ENCODE measurements at regions not wholly inside any gene's neighbourhood (a gene's known extent, or its start where the extent isn't known, plus 50 kb on each side); places are given as distances from the start of the nearest gene placed in this dataset.
"Not testable (repeated sequence)": the region's sequence is repeated elsewhere in the genome, so short reads cannot be mapped to it uniquely, and the experiment has no call there.

- Mint-ChIP-seq H3K4me1 (ENCODE audit: low read depth) (no peaks in the 10 kb centered on the region), H3K4me3 (no peak overlapping the region), H3K36me3 (ENCODE audit: insufficient read depth in 2 of 2) (peaks cover 0 to 2% of the 10 kb centered on the region in 2 donors), H3K27ac (no peak overlapping the region), H3K9me3 (peaks cover 3 to 6% of the 10 kb centered on the region in 2 donors), H3K27me3 (ENCODE audit: low read depth) (no peaks in the 10 kb centered on the region)
- no peak for DNase-seq
- ATAC-seq (replicated peaks in 1 of 2) = no peak
These were observed 294.0 kb upstream of the MIR17HG start for GRCh38 chr13:91053318-91054065.

- H3K36me3 Mint-ChIP-seq (ENCODE audit: insufficient read depth in 2 of 2) = peaks cover 0 to 2% of the 10 kb centered on the region in 2 donors
- DNase-seq (no peak), ATAC-seq (replicated peaks in 1 of 2) (no peak)
- no peaks in the 10 kb centered on the region for H3K27me3 Mint-ChIP-seq (ENCODE audit: low read depth)
- no peak overlapping the region for H3K4me3 Mint-ChIP-seq
- peaks cover 3 to 6% of the 10 kb centered on the region in 2 donors for H3K9me3 Mint-ChIP-seq
- no peak overlapping the region for H3K27ac Mint-ChIP-seq
- no peaks in the 10 kb centered on the region for H3K4me1 Mint-ChIP-seq (ENCODE audit: low read depth)
These were observed 292.6 kb upstream of the MIR17HG start for GRCh38 chr13:91054902-91055301.

- H3K36me3 Mint-ChIP-seq (ENCODE audit: insufficient read depth in 2 of 2) = peaks cover 0 to 2% of the 10 kb centered on the region in 2 donors
- no peaks in the 10 kb centered on the region for H3K4me1 Mint-ChIP-seq (ENCODE audit: low read depth)
- H3K27me3 Mint-ChIP-seq (ENCODE audit: low read depth) = no peaks in the 10 kb centered on the region
- H3K4me3 Mint-ChIP-seq = no peak overlapping the region
- H3K27ac Mint-ChIP-seq = no peak overlapping the region
- ATAC-seq (replicated peaks in 1 of 2) (no peak), DNase-seq (no peak)
- peaks cover 0 to 4% of the 10 kb centered on the region in 2 donors for H3K9me3 Mint-ChIP-seq
These were observed 290.7 kb upstream of the MIR17HG start for GRCh38 chr13:91056746-91057145.

- H3K27ac Mint-ChIP-seq; ATAC-seq (replicated peaks in 1 of 2); H3K27me3 Mint-ChIP-seq (ENCODE audit: low read depth); H3K4me3 Mint-ChIP-seq; H3K9me3 Mint-ChIP-seq; DNase-seq; H3K4me1 Mint-ChIP-seq (ENCODE audit: low read depth); H3K36me3 Mint-ChIP-seq (ENCODE audit: insufficient read depth in 2 of 2): not testable (repeated sequence)
These were observed 290.0 kb upstream of the MIR17HG start for GRCh38 chr13:91057507-91057906.

- Mint-ChIP-seq H3K4me3 (no peak overlapping the region), H3K4me1 (ENCODE audit: low read depth) (no peaks in the 10 kb centered on the region), H3K27ac (no peak overlapping the region), H3K36me3 (ENCODE audit: insufficient read depth in 2 of 2) (peaks cover 2% of the 10 kb centered on the region in 2 donors), H3K27me3 (ENCODE audit: low read depth) (no peaks in the 10 kb centered on the region), H3K9me3 (peaks cover 0 to 4% of the 10 kb centered on the region in 2 donors)
- ATAC-seq (replicated peaks in 1 of 2) (no peak), DNase-seq (no peak)
These were observed 289.4 kb upstream of the MIR17HG start for GRCh38 chr13:91058066-91058465.

GRCh38 chr13:91058919-91059318 is 288.6 kb upstream of the MIR17HG start:
- Mint-ChIP-seq H3K4me1 (ENCODE audit: low read depth) (no peaks in the 10 kb centered on the region), H3K27ac (no peak overlapping the region), H3K36me3 (ENCODE audit: insufficient read depth in 2 of 2) (peaks cover 2% of the 10 kb centered on the region in 2 donors), H3K9me3 (peaks cover 0 to 4% of the 10 kb centered on the region in 2 donors), H3K27me3 (ENCODE audit: low read depth) (no peaks in the 10 kb centered on the region), H3K4me3 (no peak overlapping the region)
- ATAC-seq (replicated peaks in 1 of 2) (no peak), DNase-seq (no peak)

- DNase-seq (no peak), ATAC-seq (replicated peaks in 1 of 2) (no peak)
- no peak overlapping the region for H3K27ac Mint-ChIP-seq
- H3K4me1 Mint-ChIP-seq (ENCODE audit: low read depth) = no peaks in the 10 kb centered on the region
- H3K9me3 Mint-ChIP-seq = peaks cover 1 to 2% of the 10 kb centered on the region in 2 donors
- H3K4me3 Mint-ChIP-seq = no peak overlapping the region
- no peaks in the 10 kb centered on the region for H3K27me3 Mint-ChIP-seq (ENCODE audit: low read depth)
- H3K36me3 Mint-ChIP-seq (ENCODE audit: insufficient read depth in 2 of 2) = peaks cover 0 to 2% of the 10 kb centered on the region in 2 donors
These were observed 280.7 kb upstream of the MIR17HG start for GRCh38 chr13:91066745-91067144.

GRCh38 chr13:91072486-91072885 is 275.0 kb upstream of the MIR17HG start:
- no peaks in the 10 kb centered on the region for H3K4me1 Mint-ChIP-seq (ENCODE audit: low read depth)
- no peak overlapping the region for H3K27ac Mint-ChIP-seq
- H3K27me3 Mint-ChIP-seq (ENCODE audit: low read depth) = no peaks in the 10 kb centered on the region
- DNase-seq = no peak
- no peaks in the 10 kb centered on the region for H3K9me3 Mint-ChIP-seq
- H3K36me3 Mint-ChIP-seq (ENCODE audit: insufficient read depth in 2 of 2) = no peaks in the 10 kb centered on the region
- ATAC-seq (replicated peaks in 1 of 2) = no peak
- no peak overlapping the region for H3K4me3 Mint-ChIP-seq

GRCh38 chr13:91074091-91074490 is 273.4 kb upstream of the MIR17HG start:
- H3K4me1 Mint-ChIP-seq (ENCODE audit: low read depth) = no peaks in the 10 kb centered on the region
- H3K9me3 Mint-ChIP-seq = no peaks in the 10 kb centered on the region
- ATAC-seq (replicated peaks in 1 of 2) = no peak
- H3K4me3 Mint-ChIP-seq = no peak overlapping the region
- no peaks in the 10 kb centered on the region for H3K36me3 Mint-ChIP-seq (ENCODE audit: insufficient read depth in 2 of 2)
- no peak for DNase-seq
- no peak overlapping the region for H3K27ac Mint-ChIP-seq
- no peaks in the 10 kb centered on the region for H3K27me3 Mint-ChIP-seq (ENCODE audit: low read depth)

GRCh38 chr13:91076830-91077229 is 270.7 kb upstream of the MIR17HG start:
- Mint-ChIP-seq H3K27me3 (ENCODE audit: low read depth) (no peaks in the 10 kb centered on the region), H3K36me3 (ENCODE audit: insufficient read depth in 2 of 2) (no peaks in the 10 kb centered on the region), H3K27ac (no peak overlapping the region), H3K4me3 (no peak overlapping the region), H3K9me3 (peaks cover 0 to 3% of the 10 kb centered on the region in 2 donors), H3K4me1 (ENCODE audit: low read depth) (no peaks in the 10 kb centered on the region)
- DNase-seq = no peak
- ATAC-seq (replicated peaks in 1 of 2) = no peak

- no peak for ATAC-seq (replicated peaks in 1 of 2)
These were observed 269.3 kb upstream of the MIR17HG start for GRCh38 chr13:91078093-91078679.

GRCh38 chr13:91079176-91079575 is 268.3 kb upstream of the MIR17HG start:
- H3K4me3 Mint-ChIP-seq = no peak overlapping the region
- H3K36me3 Mint-ChIP-seq (ENCODE audit: insufficient read depth in 2 of 2) = no peaks in the 10 kb centered on the region
- H3K27me3 Mint-ChIP-seq (ENCODE audit: low read depth) = no peaks in the 10 kb centered on the region
- peaks cover 0 to 3% of the 10 kb centered on the region in 2 donors for H3K9me3 Mint-ChIP-seq
- DNase-seq = no peak
- no peaks in the 10 kb centered on the region for H3K4me1 Mint-ChIP-seq (ENCODE audit: low read depth)
- ATAC-seq (replicated peaks in 1 of 2) = no peak
- no peak overlapping the region for H3K27ac Mint-ChIP-seq

More at GRCh38 chr13:91078093-91078679, 269.3 kb upstream of the MIR17HG start:
- Mint-ChIP-seq H3K4me1 (ENCODE audit: low read depth) (no peaks in the 10 kb centered on the region), H3K4me3 (no peak overlapping the region), H3K27ac (no peak overlapping the region), H3K36me3 (ENCODE audit: insufficient read depth in 2 of 2) (no peaks in the 10 kb centered on the region), H3K27me3 (ENCODE audit: low read depth) (no peaks in the 10 kb centered on the region), H3K9me3 (peaks cover 0 to 3% of the 10 kb centered on the region in 2 donors)
- DNase-seq = no peak

GRCh38 chr13:91085127-91085526 is 262.4 kb upstream of the MIR17HG start:
- ATAC-seq (replicated peaks in 1 of 2) (no peak), DNase-seq (no peak)
- H3K9me3 Mint-ChIP-seq = peaks cover 0 to 3% of the 10 kb centered on the region in 2 donors
- no peaks in the 10 kb centered on the region for H3K4me1 Mint-ChIP-seq (ENCODE audit: low read depth)
- H3K4me3 Mint-ChIP-seq = no peak overlapping the region
- H3K36me3 Mint-ChIP-seq (ENCODE audit: insufficient read depth in 2 of 2) = no peaks in the 10 kb centered on the region
- H3K27ac Mint-ChIP-seq = no peak overlapping the region
- H3K27me3 Mint-ChIP-seq (ENCODE audit: low read depth) = no peaks in the 10 kb centered on the region
